ENCODE measurements at regions not wholly inside any gene's neighbourhood (a gene's known extent, or its start where the extent isn't known, plus 50 kb on each side); places are given as distances from the start of the nearest gene placed in this dataset.
"Not testable (repeated sequence)": the region's sequence is repeated elsewhere in the genome, so short reads cannot be mapped to it uniquely, and the experiment has no call there.

- peaks cover 0 to 4% (median 0%) of the 10 kb centered on the region in 3 donors for H3K9me3 Mint-ChIP-seq
- no peak overlapping the region for H3K4me3 Mint-ChIP-seq
- H3K36me3 Mint-ChIP-seq: no peaks in the 10 kb centered on the region
- peaks cover 0 to 5% (median 0%) of the 10 kb centered on the region in 3 donors for H3K4me1 Mint-ChIP-seq
- H3K27me3 Mint-ChIP-seq: peaks cover 5% of the 10 kb centered on the region
- H3K27ac Mint-ChIP-seq: no peak overlapping the region
These were observed 125.8 kb downstream of the ANKRD7 start for GRCh38 chr7:118350260-118350659.

- H3K4me1 Mint-ChIP-seq: peaks cover 0 to 5% (median 0%) of the 10 kb centered on the region in 3 donors
- peaks cover 5% of the 10 kb centered on the region for H3K27me3 Mint-ChIP-seq
- no peak overlapping the region for H3K27ac Mint-ChIP-seq
- no peaks in the 10 kb centered on the region for H3K36me3 Mint-ChIP-seq
- no peak overlapping the region for H3K4me3 Mint-ChIP-seq
- H3K9me3 Mint-ChIP-seq: peaks cover 0 to 11% (median 3%) of the 10 kb centered on the region in 3 donors
These were observed 128.5 kb downstream of the ANKRD7 start for GRCh38 chr7:118352867-118353453.

- Mint-ChIP-seq H3K9me3 (peaks cover 0 to 10% (median 0%) of the 10 kb centered on the region in 3 donors), H3K4me1 (no peaks in the 10 kb centered on the region), H3K36me3 (no peaks in the 10 kb centered on the region), H3K27me3 (no peaks in the 10 kb centered on the region), H3K4me3 (no peak overlapping the region), H3K27ac (no peak overlapping the region)
These were observed 141.9 kb downstream of the ANKRD7 start for GRCh38 chr7:118366363-118366762.

- H3K27me3 Mint-ChIP-seq: no peaks in the 10 kb centered on the region
- H3K9me3 Mint-ChIP-seq: peaks cover 0 to 10% (median 0%) of the 10 kb centered on the region in 3 donors
- no peak overlapping the region for H3K27ac Mint-ChIP-seq
- H3K4me1 Mint-ChIP-seq: no peaks in the 10 kb centered on the region
- no peaks in the 10 kb centered on the region for H3K36me3 Mint-ChIP-seq
- no peak overlapping the region for H3K4me3 Mint-ChIP-seq
These were observed 144.5 kb downstream of the ANKRD7 start for GRCh38 chr7:118368958-118369357.

- Mint-ChIP-seq H3K4me3 (no peak overlapping the region), H3K4me1 (no peaks in the 10 kb centered on the region), H3K9me3 (peaks cover 0 to 10% (median 1%) of the 10 kb centered on the region in 3 donors), H3K27ac (no peak overlapping the region), H3K27me3 (no peaks in the 10 kb centered on the region), H3K36me3 (no peaks in the 10 kb centered on the region)
These were observed 145.5 kb downstream of the ANKRD7 start for GRCh38 chr7:118369987-118370386.

- Mint-ChIP-seq H3K27ac (peak overlapping the region in 1 of 3 donors; percentile 50), H3K4me1 (no peaks in the 10 kb centered on the region), H3K9me3 (peaks cover 0 to 3% (median 1%) of the 10 kb centered on the region in 3 donors), H3K27me3 (no peaks in the 10 kb centered on the region), H3K36me3 (no peaks in the 10 kb centered on the region), H3K4me3 (no peak overlapping the region)
These were observed 148.0 kb downstream of the ANKRD7 start for GRCh38 chr7:118372530-118372929.

- Mint-ChIP-seq H3K27me3 (no peaks in the 10 kb centered on the region), H3K27ac (no peak overlapping the region), H3K4me3 (no peak overlapping the region), H3K36me3 (no peaks in the 10 kb centered on the region), H3K9me3 (peaks cover 0 to 2% (median 0%) of the 10 kb centered on the region in 3 donors), H3K4me1 (no peaks in the 10 kb centered on the region)
These were observed 165.1 kb downstream of the ANKRD7 start for GRCh38 chr7:118389629-118390028.

GRCh38 chr7:118404211-118404610 is 179.7 kb downstream of the ANKRD7 start:
- Mint-ChIP-seq H3K27me3 (no peaks in the 10 kb centered on the region), H3K36me3 (no peaks in the 10 kb centered on the region), H3K4me1 (peaks cover 0 to 3% (median 0%) of the 10 kb centered on the region in 3 donors), H3K27ac (no peak overlapping the region), H3K9me3 (peaks cover 0 to 1% (median 0%) of the 10 kb centered on the region in 3 donors), H3K4me3 (no peak overlapping the region)

- no peaks in the 10 kb centered on the region for H3K36me3 Mint-ChIP-seq
- no peak overlapping the region for H3K27ac Mint-ChIP-seq
- no peaks in the 10 kb centered on the region for H3K4me1 Mint-ChIP-seq
- H3K4me3 Mint-ChIP-seq: no peak overlapping the region
- no peaks in the 10 kb centered on the region for H3K9me3 Mint-ChIP-seq
- H3K27me3 Mint-ChIP-seq: no peaks in the 10 kb centered on the region
These were observed 193.9 kb downstream of the ANKRD7 start for GRCh38 chr7:118418433-118418832.

- Mint-ChIP-seq H3K4me3 (no peak overlapping the region), H3K36me3 (no peaks in the 10 kb centered on the region), H3K27ac (no peak overlapping the region), H3K27me3 (no peaks in the 10 kb centered on the region), H3K9me3 (no peaks in the 10 kb centered on the region), H3K4me1 (no peaks in the 10 kb centered on the region)
These were observed 196.4 kb downstream of the ANKRD7 start for GRCh38 chr7:118420888-118421287.

GRCh38 chr7:118429141-118429540 is 204.6 kb downstream of the ANKRD7 start:
- Mint-ChIP-seq H3K36me3 (no peaks in the 10 kb centered on the region), H3K4me1 (no peaks in the 10 kb centered on the region), H3K27ac (no peak overlapping the region), H3K27me3 (no peaks in the 10 kb centered on the region), H3K4me3 (no peak overlapping the region), H3K9me3 (peaks cover 5 to 15% (median 6%) of the 10 kb centered on the region in 3 donors)

GRCh38 chr7:118436663-118437062 is 212.2 kb downstream of the ANKRD7 start:
- Mint-ChIP-seq H3K4me1 (no peaks in the 10 kb centered on the region), H3K36me3 (no peaks in the 10 kb centered on the region), H3K4me3 (no peak overlapping the region), H3K27ac (no peak overlapping the region), H3K27me3 (no peaks in the 10 kb centered on the region), H3K9me3 (peaks cover 5 to 13% (median 9%) of the 10 kb centered on the region in 3 donors)

- not testable (repeated sequence) for H3K4me3 Mint-ChIP-seq, H3K9me3 Mint-ChIP-seq, H3K27me3 Mint-ChIP-seq, H3K27ac Mint-ChIP-seq, H3K36me3 Mint-ChIP-seq, H3K4me1 Mint-ChIP-seq
These were observed 224.5 kb downstream of the ANKRD7 start for GRCh38 chr7:118449030-118449429.

- no peak overlapping the region for H3K4me3 Mint-ChIP-seq
- no peak overlapping the region for H3K27ac Mint-ChIP-seq
- no peaks in the 10 kb centered on the region for H3K27me3 Mint-ChIP-seq
- peaks cover 0 to 7% (median 0%) of the 10 kb centered on the region in 3 donors for H3K9me3 Mint-ChIP-seq
- H3K36me3 Mint-ChIP-seq: no peaks in the 10 kb centered on the region
- H3K4me1 Mint-ChIP-seq: peaks cover 0 to 1% (median 0%) of the 10 kb centered on the region in 3 donors
These were observed 225.5 kb downstream of the ANKRD7 start for GRCh38 chr7:118449797-118450567.

GRCh38 chr7:118452128-118452527 is 227.6 kb downstream of the ANKRD7 start:
- no peaks in the 10 kb centered on the region for H3K36me3 Mint-ChIP-seq
- peaks cover 0 to 1% (median 0%) of the 10 kb centered on the region in 3 donors for H3K4me1 Mint-ChIP-seq
- no peak overlapping the region for H3K4me3 Mint-ChIP-seq
- peaks cover 0 to 9% (median 0%) of the 10 kb centered on the region in 3 donors for H3K9me3 Mint-ChIP-seq
- no peaks in the 10 kb centered on the region for H3K27me3 Mint-ChIP-seq
- no peak overlapping the region for H3K27ac Mint-ChIP-seq

GRCh38 chr7:118467381-118467780 is 242.9 kb downstream of the ANKRD7 start:
- H3K27ac Mint-ChIP-seq: no peak overlapping the region
- no peaks in the 10 kb centered on the region for H3K36me3 Mint-ChIP-seq
- no peaks in the 10 kb centered on the region for H3K4me1 Mint-ChIP-seq
- H3K9me3 Mint-ChIP-seq: no peaks in the 10 kb centered on the region
- H3K4me3 Mint-ChIP-seq: no peak overlapping the region
- H3K27me3 Mint-ChIP-seq: no peaks in the 10 kb centered on the region

All from IgD-negative memory B cell (primary cell).